Loucy (cell line): ENCODE measurements at regions not wholly inside any gene's neighbourhood (a gene's known extent, or its start where the extent isn't known, plus 50 kb on each side); places are given as distances from the start of the nearest gene placed in this dataset.

Source experiments
- CTCF ChIP-seq: fragments of 200-600 bp; sonication (generic); conservative IDR thresholded peaks from 2 replicates; pipeline ENCODE4 v1.5.1; 2014; ENCODE audit warnings: mild to moderate bottlenecking, antibody characterized with exemption, low read length
- EZH2phosphoT487 ChIP-seq: fragments of 200-600 bp; IDR thresholded peaks from 2 replicates; pipeline ENCODE4 v1.6.1; 2018; ENCODE audit warnings: antibody characterized with exemption, mild to moderate bottlenecking, moderate library complexity, borderline replicate concordance

DNA sequence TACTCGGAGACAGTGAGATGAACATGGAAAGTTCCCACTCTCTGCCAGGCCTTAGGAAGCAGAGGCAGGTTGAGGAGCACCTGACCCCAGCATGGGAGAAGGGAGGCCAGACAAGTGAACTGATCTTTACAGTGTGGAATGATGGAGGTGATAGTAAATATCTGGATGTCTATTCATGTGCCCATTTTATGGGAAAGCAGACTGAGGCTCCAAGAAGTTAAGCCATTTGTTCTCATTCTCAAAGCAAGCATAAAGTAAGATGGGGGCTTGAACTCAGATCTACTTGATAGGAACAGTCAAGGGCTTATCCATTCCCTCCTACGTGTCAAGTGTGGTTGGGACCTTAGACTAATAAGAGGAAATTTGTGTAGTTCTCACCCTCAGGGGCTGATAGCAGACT is 461.5 kb downstream of the MN1 start:
- no peak for TF ChIP-seq CTCF
- no peak for TF ChIP-seq EZH2phosphoT487
